ENCODE measurements at regions not wholly inside any gene's neighbourhood (a gene's known extent, or its start where the extent isn't known, plus 50 kb on each side); places are given as distances from the start of the nearest gene placed in this dataset.

DNA sequence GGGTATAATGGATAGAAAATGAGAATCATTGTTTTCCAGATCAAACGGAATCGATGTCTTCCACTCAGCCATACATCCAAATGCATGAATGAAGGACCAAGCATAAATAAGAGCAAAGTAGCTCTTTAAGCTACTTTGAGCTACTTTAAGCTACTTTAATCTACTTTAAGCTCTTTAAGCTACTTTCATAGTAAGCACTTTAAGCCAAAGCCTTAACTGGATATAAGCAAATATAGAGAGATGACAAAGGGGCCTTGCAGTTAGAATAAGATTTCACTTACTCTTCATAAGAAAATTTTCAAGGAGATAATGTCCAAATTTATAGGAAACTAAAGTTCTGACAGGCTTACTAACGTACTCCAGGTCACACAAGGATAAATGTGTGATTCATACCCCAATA, 355.6 kb upstream of the KITLG start:
- TF ChIP-seq, protein P1, sequence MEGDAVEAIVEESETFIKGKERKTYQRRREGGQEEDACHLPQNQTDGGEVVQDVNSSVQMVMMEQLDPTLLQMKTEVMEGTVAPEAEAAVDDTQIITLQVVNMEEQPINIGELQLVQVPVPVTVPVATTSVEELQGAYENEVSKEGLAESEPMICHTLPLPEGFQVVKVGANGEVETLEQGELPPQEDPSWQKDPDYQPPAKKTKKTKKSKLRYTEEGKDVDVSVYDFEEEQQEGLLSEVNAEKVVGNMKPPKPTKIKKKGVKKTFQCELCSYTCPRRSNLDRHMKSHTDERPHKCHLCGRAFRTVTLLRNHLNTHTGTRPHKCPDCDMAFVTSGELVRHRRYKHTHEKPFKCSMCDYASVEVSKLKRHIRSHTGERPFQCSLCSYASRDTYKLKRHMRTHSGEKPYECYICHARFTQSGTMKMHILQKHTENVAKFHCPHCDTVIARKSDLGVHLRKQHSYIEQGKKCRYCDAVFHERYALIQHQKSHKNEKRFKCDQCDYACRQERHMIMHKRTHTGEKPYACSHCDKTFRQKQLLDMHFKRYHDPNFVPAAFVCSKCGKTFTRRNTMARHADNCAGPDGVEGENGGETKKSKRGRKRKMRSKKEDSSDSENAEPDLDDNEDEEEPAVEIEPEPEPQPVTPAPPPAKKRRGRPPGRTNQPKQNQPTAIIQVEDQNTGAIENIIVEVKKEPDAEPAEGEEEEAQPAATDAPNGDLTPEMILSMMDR (conservative IDR thresholded peaks at IDR 0.05), result no peak
- H3K27ac ChIP-seq, result no peak overlapping the region

DNA sequence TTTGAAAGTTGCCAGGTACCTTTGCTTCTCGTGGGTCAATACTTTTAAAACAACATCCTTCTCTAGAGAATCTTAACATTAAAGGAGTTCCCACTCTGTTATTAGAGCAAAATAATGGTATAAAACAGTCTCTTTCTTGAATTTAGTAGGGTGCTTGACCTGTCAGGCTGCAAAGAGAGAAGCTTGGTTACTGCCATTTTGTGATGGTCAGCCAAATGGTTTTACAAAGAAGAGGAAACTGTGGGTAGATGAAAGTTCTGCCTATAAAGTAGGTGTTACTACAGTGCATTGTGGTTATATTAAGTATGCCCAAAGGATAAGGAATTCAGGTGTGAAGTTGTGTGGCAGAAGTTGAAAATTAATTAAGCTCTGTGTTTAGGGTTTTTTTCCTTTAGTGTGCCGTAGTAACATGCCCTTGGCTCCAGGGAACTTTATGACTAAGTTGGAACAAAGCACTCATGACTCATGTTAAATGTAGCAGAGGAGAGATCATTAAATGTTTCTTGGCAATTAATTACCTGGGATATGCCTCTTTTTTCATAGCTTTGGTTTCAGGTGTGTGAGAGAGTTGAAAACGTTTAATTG, 354.0 kb upstream of the KITLG start:
- TF ChIP-seq, protein P1 (conservative IDR thresholded peaks at IDR 0.05), result no peak
- H3K27ac ChIP-seq, result no peak overlapping the region

DNA sequence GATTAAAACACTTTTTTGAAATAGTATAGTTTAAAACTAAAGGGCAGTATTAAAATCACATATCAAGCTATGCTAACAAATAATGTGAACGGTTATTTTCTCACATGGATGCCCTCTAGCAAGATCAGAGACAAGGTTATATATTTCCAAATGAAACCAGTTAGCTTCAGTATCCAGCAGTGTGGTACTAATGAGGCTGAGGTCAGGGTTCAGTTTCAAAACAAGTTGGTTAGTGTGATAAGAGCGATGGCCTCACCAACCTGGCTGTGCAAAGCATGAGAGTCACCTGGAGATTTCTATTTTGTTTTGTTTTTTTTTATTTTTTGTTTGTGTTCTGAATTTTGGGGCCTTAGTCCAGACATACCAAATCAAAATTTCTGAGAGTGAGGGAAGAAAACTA, 352.2 kb upstream of the KITLG start:
- TF ChIP-seq, protein P1 (conservative IDR thresholded peaks at IDR 0.05), result no peak

DNA sequence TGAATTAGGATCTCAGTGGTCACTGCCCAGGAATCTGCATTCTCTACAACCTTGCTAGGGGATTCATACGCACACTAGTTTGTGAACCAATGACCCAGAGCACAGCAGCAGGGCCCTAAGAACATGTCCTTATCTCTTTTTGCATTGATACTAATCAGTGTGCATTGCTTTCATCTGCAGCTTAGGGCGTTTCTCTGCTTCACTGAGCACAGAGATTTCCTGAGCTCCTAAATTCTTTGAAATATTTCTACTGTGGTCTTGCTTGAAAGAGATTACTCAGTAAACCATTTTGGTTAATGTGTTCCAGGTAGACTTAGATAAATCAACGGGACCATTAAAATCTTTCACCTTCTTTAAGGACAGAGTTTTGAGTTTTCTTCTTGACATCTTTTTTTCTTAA, 351.3 kb upstream of the KITLG start:
- H3K27ac ChIP-seq, result peak overlapping the region; percentile 14; the same call in 1 of the 2 replicates
- TF ChIP-seq, protein P1 (conservative IDR thresholded peaks at IDR 0.05), result no peak

More for the DNA sequence above, 352.2 kb upstream of the KITLG start:
- H3K27ac ChIP-seq, result no peak overlapping the region

DNA sequence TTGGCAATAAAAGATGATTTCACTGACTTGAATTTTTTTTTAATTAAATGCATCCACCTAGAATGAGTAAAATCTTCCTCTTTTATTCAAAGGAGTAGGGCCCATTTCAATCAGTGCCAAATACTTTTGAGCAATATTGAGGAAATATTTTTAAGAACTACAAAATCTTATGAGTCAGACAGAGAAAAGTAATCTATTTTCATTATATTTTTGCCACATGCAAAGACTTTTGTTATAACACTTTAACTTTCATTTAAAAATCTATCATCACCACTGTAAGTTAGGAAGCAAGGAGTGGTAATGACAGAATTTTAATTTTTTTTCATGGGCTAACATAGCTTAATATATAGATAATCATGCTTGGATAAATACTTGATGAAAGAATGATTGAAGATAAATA, 345.2 kb upstream of the KITLG start:
- peak overlapping the region; percentile 65 for H3K27ac ChIP-seq
- TF ChIP-seq, protein P1 (conservative IDR thresholded peaks at IDR 0.05), result no peak

DNA sequence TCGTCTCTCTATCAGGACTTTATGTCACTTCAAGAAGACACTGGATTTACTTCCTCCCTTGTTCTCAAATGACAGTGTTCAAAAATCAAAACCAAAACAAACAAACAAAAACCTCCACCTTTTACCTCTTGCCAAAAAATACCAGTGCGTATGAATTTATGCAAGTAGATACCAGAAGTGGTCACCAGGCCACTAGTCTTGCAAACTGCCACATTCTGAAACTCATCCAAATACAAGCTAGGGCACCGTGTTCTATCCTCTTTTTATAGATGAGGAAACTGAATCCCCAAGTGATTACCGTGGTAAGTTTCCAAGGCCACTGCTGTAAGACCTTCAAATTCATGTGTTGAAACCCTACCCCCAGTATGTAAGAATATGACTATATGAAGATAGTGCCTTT, 343.9 kb upstream of the KITLG start:
- H3K27ac ChIP-seq, result peak overlapping the region; percentile 65; the same call in 1 of the 2 replicates
- TF ChIP-seq, protein P1 (conservative IDR thresholded peaks at IDR 0.05), result no peak

DNA sequence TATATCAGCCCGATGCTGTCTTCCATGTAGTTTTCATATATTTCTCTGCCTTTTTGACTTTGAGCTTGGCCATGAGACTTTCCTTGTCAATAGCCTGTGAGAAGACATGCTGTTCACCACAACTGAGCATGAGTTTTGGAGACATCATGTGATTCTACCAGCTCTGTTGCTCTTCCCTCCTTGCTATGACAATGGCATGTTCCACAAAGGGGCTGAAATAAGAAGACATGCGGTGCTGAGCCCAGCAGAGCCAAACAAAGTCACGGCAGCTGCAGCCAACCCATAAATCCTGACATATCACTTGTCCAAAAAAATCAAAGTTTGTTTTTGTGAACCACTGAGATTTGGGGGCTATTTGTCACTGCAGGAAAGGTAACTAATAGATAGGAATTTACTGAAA, 343.4 kb upstream of the KITLG start:
- peak overlapping the region; percentile 65; the same call in 1 of the 2 replicates for H3K27ac ChIP-seq
- TF ChIP-seq, protein P1 (conservative IDR thresholded peaks at IDR 0.05), result no peak

Data from VCaP (cell line).